CD14-positive monocyte (primary cell): ENCODE measurements at regions not wholly inside any gene's neighbourhood (a gene's known extent, or its start where the extent isn't known, plus 50 kb on each side); places are given as distances from the start of the nearest gene placed in this dataset.

Experiments
- DNase-seq, 3 donors: peaks; one replicate each; pipeline ENCODE4 v3.0.0-alpha.2; 2011 to 2022
- H2AFZ ChIP-seq: 2 replicates; pipeline ENCODE4 v1.6.0; 2012; ENCODE audit warnings: mild to moderate bottlenecking, low read depth, low read length, inconsistent platforms; ENCODE audit not compliant: insufficient read depth, poor library complexity, severe bottlenecking
- H3K27ac ChIP-seq, 2 donors: 1 replicate in 1 of 2; 2 replicates in 1 of 2; pipeline ENCODE4 v1.5.1; 2012 to 2013; ENCODE audit warnings: low read length in 2 of 2, control low read depth in 1 of 2, inconsistent platforms in 1 of 2, low read depth in 1 of 2, mild to moderate bottlenecking in 1 of 2
- H3K27me3 ChIP-seq, 2 donors: one replicate each; pipeline versions ENCODE4 v1.6.0 to v1.6.1; 2011 to 2013; ENCODE audit warnings: low read length in 2 of 2; ENCODE audit not compliant: control insufficient read depth in 2 of 2, insufficient read depth in 2 of 2
- H3K36me3 ChIP-seq, 2 donors: replicated peaks in 1 of 2; 1 replicate in 1 of 2; 2 replicates in 1 of 2; pipeline versions ENCODE4 v1.5.1 to v1.6.1; 2012 to 2013; ENCODE audit warnings: low read length in 2 of 2, control low read depth in 1 of 2, inconsistent platforms in 1 of 2, mild to moderate bottlenecking in 1 of 2; ENCODE audit not compliant: insufficient read depth in 2 of 2, control insufficient read depth in 1 of 2
- H3K4me1 ChIP-seq, 2 donors: 1 replicate in 1 of 2; 2 replicates in 1 of 2; pipeline versions ENCODE4 v1.5.1 to v1.6.1; 2012 to 2013; ENCODE audit warnings: low read length in 2 of 2, control low read depth in 1 of 2, inconsistent platforms in 1 of 2, mild to moderate bottlenecking in 1 of 2, moderate library complexity in 1 of 2; ENCODE audit not compliant: insufficient read depth in 2 of 2, control insufficient read depth in 1 of 2
- H3K4me2 ChIP-seq: replicated peaks from 2 replicates; pipeline ENCODE3; 2012; ENCODE audit warnings: low read length, moderate library complexity, mild to moderate bottlenecking; ENCODE audit not compliant: poor library complexity, severe bottlenecking; ENCODE audit errors: extremely low read depth
- H3K4me3 ChIP-seq, 3 experiments: fragments of 200-600 bp in 1 of 3; sonication (generic) in 1 of 3; replicated peaks in 1 of 3; 1 replicate in 2 of 3; 2 replicates in 1 of 3; pipeline ENCODE4 v1.5.1; 2011 to 2013; ENCODE audit warnings: low read length in 3 of 3, mild to moderate bottlenecking in 3 of 3, control low read depth in 2 of 3, low read depth in 2 of 3, inconsistent platforms in 1 of 3, moderate library complexity in 1 of 3
- H3K79me2 ChIP-seq: 2 replicates; pipeline ENCODE4 v1.6.0; 2012; ENCODE audit warnings: mild to moderate bottlenecking, control low read depth, inconsistent platforms, low read length, moderate library complexity; ENCODE audit not compliant: insufficient read depth
- H3K9ac ChIP-seq: 2 replicates; pipeline ENCODE4 v1.6.0; 2017; ENCODE audit warnings: low read length, mild to moderate bottlenecking; ENCODE audit not compliant: insufficient read depth, poor library complexity, severe bottlenecking
- H3K9me3 ChIP-seq, 2 donors: replicated peaks in 1 of 2; 1 replicate in 1 of 2; 2 replicates in 1 of 2; pipeline versions ENCODE4 v1.5.1 to v1.6.1; 2012 to 2013; ENCODE audit warnings: low read length in 2 of 2, control low read depth in 1 of 2; ENCODE audit not compliant: control insufficient read depth in 1 of 2, insufficient read depth in 1 of 2
- H4K20me1 ChIP-seq: 2 replicates; pipeline ENCODE4 v1.6.0; 2012; ENCODE audit warnings: mild to moderate bottlenecking, low read length, control low read depth, moderate library complexity; ENCODE audit not compliant: insufficient read depth
- H3K27ac Mint-ChIP-seq, 7 donors: one replicate each; pipeline ENCODE4 v1.8.0; 2020; ENCODE audit warnings: mild to moderate bottlenecking in 7 of 7, mixed read lengths in 7 of 7, moderate library complexity in 6 of 7, inconsistent platforms in 2 of 7
- H3K27me3 Mint-ChIP-seq, 3 donors: one replicate each; pipeline ENCODE4 v1.8.0; 2021 to 2022; ENCODE audit warnings: low read depth in 3 of 3, mild to moderate bottlenecking in 3 of 3, mixed read lengths in 3 of 3, moderate library complexity in 3 of 3, inconsistent platforms in 1 of 3
- H3K36me3 Mint-ChIP-seq, 2 donors: one replicate each; pipeline ENCODE4 v1.8.0; 2020; ENCODE audit warnings: mixed read lengths in 2 of 2, inconsistent platforms in 1 of 2, mild to moderate bottlenecking in 1 of 2
- H3K4me1 Mint-ChIP-seq: one replicate; pipeline ENCODE4 v1.8.0; 2020; ENCODE audit warnings: mild to moderate bottlenecking, mixed read lengths
- H3K4me3 Mint-ChIP-seq, 2 donors: one replicate each; pipeline ENCODE4 v1.8.0; 2020; ENCODE audit warnings: mild to moderate bottlenecking in 2 of 2, mixed read lengths in 2 of 2, moderate library complexity in 1 of 2
- H3K9me3 Mint-ChIP-seq, 7 donors: one replicate each; pipeline ENCODE4 v1.8.0; 2020 to 2022; ENCODE audit warnings: mixed read lengths in 7 of 7, mild to moderate bottlenecking in 6 of 7, moderate library complexity in 6 of 7, inconsistent platforms in 2 of 7
- CTCF ChIP-seq: fragments of 200-600 bp; IDR thresholded peaks from one replicate; pipeline ENCODE4 v1.8.0; 2022; ENCODE audit warnings: antibody characterized with exemption, mild to moderate bottlenecking
- WGBS: methylation state at CpG from one replicate; pipeline ENCODE4 v1.1.5; 2013; ENCODE audit warnings: missing lambda C conversion rate; ENCODE audit not compliant: insufficient coverage; 5-methylcytosine and 5-hydroxymethylcytosine counted together
- intact Hi-C, 2 donors: fragments of 100-400 bp; cut with micrococcal nuclease; formaldehyde crosslinking; loops; one replicate each; pipeline versions ENCODE4 v1.15.0 to v1.15.1; 2023

DNA sequence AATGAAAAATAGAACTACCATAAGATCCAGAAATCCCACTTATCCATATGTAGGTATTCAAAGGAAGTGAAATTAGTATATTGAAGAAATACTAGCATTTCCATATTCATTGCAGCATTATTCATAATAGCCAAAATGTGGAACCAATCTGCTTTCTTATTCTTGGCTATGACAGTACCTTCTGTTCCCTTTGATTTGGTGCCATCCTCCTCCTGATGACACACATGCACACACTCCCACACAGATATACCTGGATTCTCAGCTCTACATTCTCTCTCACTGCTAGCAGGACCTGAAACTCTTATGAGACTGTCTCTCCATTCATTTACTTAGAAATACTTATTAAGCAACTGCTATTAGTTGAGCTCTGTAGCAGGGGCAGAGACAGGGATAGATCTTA lies 582.6 kb upstream of the TENM4 start:
- TF ChIP-seq CTCF: no peak
- no peaks in the 10 kb centered on the region for H3K79me2 ChIP-seq
- H3K27me3 Mint-ChIP-seq: no peaks in the 10 kb centered on the region
- no peaks in the 10 kb centered on the region for H3K4me1 Mint-ChIP-seq
- H3K9me3 Mint-ChIP-seq: peaks cover 0 to 2% (median 0%) of the 10 kb centered on the region in 7 donors
- no peak overlapping the region for H3K9ac ChIP-seq
- H3K36me3 Mint-ChIP-seq: no peaks in the 10 kb centered on the region
- H3K9me3 ChIP-seq: no peaks in the 10 kb centered on the region
- DNase-seq: no peak
- no peak overlapping the region for H3K4me3 ChIP-seq
- no peak overlapping the region for H3K4me3 Mint-ChIP-seq
- H3K27me3 ChIP-seq: no peaks in the 10 kb centered on the region
- H3K4me2 ChIP-seq: no peak overlapping the region
- no peaks in the 10 kb centered on the region for H3K4me1 ChIP-seq
- H3K36me3 ChIP-seq: no peaks in the 10 kb centered on the region
- H3K27ac Mint-ChIP-seq: no peak overlapping the region
- no peak overlapping the region for H2AFZ ChIP-seq
- intact Hi-C loops: no loop called here
- H3K27ac ChIP-seq: no peak overlapping the region
- H4K20me1 ChIP-seq: no peaks in the 10 kb centered on the region

- no peaks in the 10 kb centered on the region for H3K4me1 ChIP-seq
- Mint-ChIP-seq H3K27me3 (no peaks in the 10 kb centered on the region), H3K27ac (no peak overlapping the region), H3K4me3 (no peak overlapping the region), H3K36me3 (no peaks in the 10 kb centered on the region), H3K9me3 (peaks cover 0 to 3% (median 0%) of the 10 kb centered on the region in 7 donors), H3K4me1 (no peaks in the 10 kb centered on the region)
- no peak overlapping the region for H3K27ac ChIP-seq
- WGBS: 83% methylated on average over 1 of the region's 1 CpG
- H3K9ac ChIP-seq: no peak overlapping the region
- DNase-seq: no peak
- H3K9me3 ChIP-seq: no peaks in the 10 kb centered on the region
- H3K27me3 ChIP-seq: no peaks in the 10 kb centered on the region
- no peak for TF ChIP-seq CTCF
- no peaks in the 10 kb centered on the region for H4K20me1 ChIP-seq
- no peak overlapping the region for H3K4me3 ChIP-seq
- no peak overlapping the region for H3K4me2 ChIP-seq
- intact Hi-C loops: no loop called here
- no peaks in the 10 kb centered on the region for H3K36me3 ChIP-seq
- H2AFZ ChIP-seq: no peak overlapping the region
- no peaks in the 10 kb centered on the region for H3K79me2 ChIP-seq
These were observed 569.7 kb upstream of the TENM4 start for GRCh38 chr11:80010536-80010935.
